ENCODE measurements at regions not wholly inside any gene's neighbourhood (a gene's known extent, or its start where the extent isn't known, plus 50 kb on each side); places are given as distances from the start of the nearest gene placed in this dataset.

- H3K4me3 ChIP-seq (ENCODE audit: low read depth, low read length), result no peak overlapping the region
These were observed 77.5 kb downstream of the MID1IP1 start for GRCh38 chrX:38878641-38879340.

GRCh38 chrX:38879631-38880220, 78.5 kb downstream of the MID1IP1 start:
- H3K4me3 ChIP-seq (ENCODE audit: low read depth, low read length), result no peak overlapping the region
- TF ChIP-seq CTCF (IDR thresholded peaks at IDR 0.05; ENCODE audit: borderline replicate concordance, insufficient read depth, low read depth, low read length), result no peak

More at GRCh38 chrX:38878641-38879340, 77.5 kb downstream of the MID1IP1 start:
- TF ChIP-seq CTCF (IDR thresholded peaks at IDR 0.05; ENCODE audit: borderline replicate concordance, insufficient read depth, low read depth, low read length), result no peak

- no peak overlapping the region for H3K4me3 ChIP-seq (ENCODE audit: low read depth, low read length)
- TF ChIP-seq CTCF (IDR thresholded peaks at IDR 0.05; ENCODE audit: borderline replicate concordance, insufficient read depth, low read depth, low read length), result no peak
These were observed 79.1 kb downstream of the MID1IP1 start for GRCh38 chrX:38880296-38880854.

GRCh38 chrX:38881066-38881465, 79.8 kb downstream of the MID1IP1 start:
- no peak overlapping the region for H3K4me3 ChIP-seq (ENCODE audit: low read depth, low read length)
- no peak for TF ChIP-seq CTCF (IDR thresholded peaks at IDR 0.05; ENCODE audit: borderline replicate concordance, insufficient read depth, low read depth, low read length)

- no peak overlapping the region for H3K4me3 ChIP-seq (ENCODE audit: low read depth, low read length)
- no peak for TF ChIP-seq CTCF (IDR thresholded peaks at IDR 0.05; ENCODE audit: borderline replicate concordance, insufficient read depth, low read depth, low read length)
These were observed 80.5 kb downstream of the MID1IP1 start for GRCh38 chrX:38881727-38882126.

GRCh38 chrX:38882894-38883626, 81.8 kb downstream of the MID1IP1 start:
- TF ChIP-seq CTCF (IDR thresholded peaks at IDR 0.05; ENCODE audit: borderline replicate concordance, insufficient read depth, low read depth, low read length), result no peak
- H3K4me3 ChIP-seq (ENCODE audit: low read depth, low read length), result no peak overlapping the region

Data from GM12875 (cell line).